Tibial artery (tissue), 4 donors: ENCODE measurements at regions not wholly inside any gene's neighbourhood (a gene's known extent, or its start where the extent isn't known, plus 50 kb on each side); places are given as distances from the start of the nearest gene placed in this dataset.

ENCODE experiments used
- DNase-seq, 2 donors: peaks; one replicate each; pipeline ENCODE4 v3.0.0-alpha.2; 2019
- H3K27ac ChIP-seq, 2 donors: fragments of 200-600 bp; sonication (generic) in 1 of 2; 1 replicate in 1 of 2; 2 replicates in 1 of 2; pipeline ENCODE4 v1.5.1; 2018 to 2019; ENCODE audit warnings: mild to moderate bottlenecking in 1 of 2
- H3K27me3 ChIP-seq, 2 donors: fragments of 200-600 bp; sonication (generic) in 1 of 2; one replicate each; pipeline versions ENCODE4 v1.5.1 to v1.6.0; 2016 to 2019
- H3K36me3 ChIP-seq, 3 donors: fragments of 200-600 bp; sonication (generic) in 2 of 3; one replicate each; pipeline ENCODE4 v1.5.1; 2016 to 2019; ENCODE audit warnings: mild to moderate bottlenecking in 2 of 3
- H3K4me1 ChIP-seq, 4 donors: fragments of 200-600 bp; sonication (generic) in 2 of 4; 1 replicate in 3 of 4; 2 replicates in 1 of 4; pipeline ENCODE4 v1.5.1; 2016 to 2019
- H3K4me3 ChIP-seq, 2 donors: fragments of 200-600 bp; sonication (generic) in 1 of 2; 1 replicate in 1 of 2; 2 replicates in 1 of 2; pipeline ENCODE4 v1.5.1; 2018 to 2019; ENCODE audit warnings: mild to moderate bottlenecking in 2 of 2
- H3K9me3 ChIP-seq, 3 donors: fragments of 200-600 bp; sonication (generic) in 1 of 3; one replicate each; pipeline ENCODE4 v1.5.1; 2016 to 2019
- intact Hi-C: fragments of 100-400 bp; cut with DNase I; formaldehyde crosslinking; loops from one replicate; pipeline ENCODE4 v1.15.0; 2023; ENCODE audit warnings: low total_unique reads
- TF ChIP-seq, protein P1 (sequence below), 2 experiments: fragments of 200-600 bp in 1 of 2; fragments of 450-650 bp in 1 of 2; IDR thresholded peaks; one replicate each; pipeline ENCODE4 v1.5.1; 2017 to 2019; ENCODE audit warnings: antibody characterized with exemption in 2 of 2, mild to moderate bottlenecking in 1 of 2, moderate library complexity in 1 of 2

DNA sequence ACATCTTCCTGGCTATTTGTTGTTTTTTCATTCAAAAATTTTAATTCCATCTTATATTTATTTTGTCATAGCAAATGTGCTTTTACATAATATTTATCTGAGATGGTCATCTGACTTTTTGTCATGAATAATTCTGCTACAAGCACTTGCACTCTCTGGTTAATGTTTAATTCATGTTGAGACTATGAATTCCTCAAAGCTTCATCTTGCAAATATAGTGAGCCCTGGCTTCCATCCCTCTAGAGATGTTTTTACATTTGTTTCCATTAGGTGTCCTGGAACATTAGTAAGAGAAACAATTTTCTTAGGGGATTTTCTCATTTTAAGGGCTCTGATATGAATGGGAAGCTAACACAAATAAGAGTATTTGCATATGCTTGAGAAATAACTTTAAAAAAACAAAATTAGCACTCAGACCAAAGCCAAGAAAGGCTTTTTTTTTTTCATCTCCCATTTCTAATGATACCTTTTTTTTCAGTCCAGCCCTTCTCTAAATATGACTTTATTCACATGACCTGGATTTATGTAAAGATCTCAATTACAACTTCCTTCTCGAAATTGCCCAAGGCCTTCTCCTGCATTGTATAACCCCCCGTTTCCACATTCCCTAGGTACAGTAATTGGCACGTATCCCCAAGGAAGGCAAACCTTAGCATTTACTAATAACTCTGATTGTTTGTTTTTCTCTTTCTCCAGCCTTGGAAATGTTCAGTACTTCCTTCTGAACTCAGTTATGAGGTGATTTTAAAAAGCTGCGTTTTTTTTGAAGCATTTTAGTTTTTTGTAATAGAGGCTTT is 797.0 kb upstream of the GJE1 start:
- H3K9me3 ChIP-seq = no peaks in the 10 kb centered on the region
- H3K4me3 ChIP-seq = no peak overlapping the region
- TF ChIP-seq, protein P1, sequence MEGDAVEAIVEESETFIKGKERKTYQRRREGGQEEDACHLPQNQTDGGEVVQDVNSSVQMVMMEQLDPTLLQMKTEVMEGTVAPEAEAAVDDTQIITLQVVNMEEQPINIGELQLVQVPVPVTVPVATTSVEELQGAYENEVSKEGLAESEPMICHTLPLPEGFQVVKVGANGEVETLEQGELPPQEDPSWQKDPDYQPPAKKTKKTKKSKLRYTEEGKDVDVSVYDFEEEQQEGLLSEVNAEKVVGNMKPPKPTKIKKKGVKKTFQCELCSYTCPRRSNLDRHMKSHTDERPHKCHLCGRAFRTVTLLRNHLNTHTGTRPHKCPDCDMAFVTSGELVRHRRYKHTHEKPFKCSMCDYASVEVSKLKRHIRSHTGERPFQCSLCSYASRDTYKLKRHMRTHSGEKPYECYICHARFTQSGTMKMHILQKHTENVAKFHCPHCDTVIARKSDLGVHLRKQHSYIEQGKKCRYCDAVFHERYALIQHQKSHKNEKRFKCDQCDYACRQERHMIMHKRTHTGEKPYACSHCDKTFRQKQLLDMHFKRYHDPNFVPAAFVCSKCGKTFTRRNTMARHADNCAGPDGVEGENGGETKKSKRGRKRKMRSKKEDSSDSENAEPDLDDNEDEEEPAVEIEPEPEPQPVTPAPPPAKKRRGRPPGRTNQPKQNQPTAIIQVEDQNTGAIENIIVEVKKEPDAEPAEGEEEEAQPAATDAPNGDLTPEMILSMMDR (IDR thresholded peaks at IDR 0.05) = no peak
- no peak overlapping the region for H3K27ac ChIP-seq
- H3K27me3 ChIP-seq = no peaks in the 10 kb centered on the region
- peaks cover 0 to 15% (median 0%) of the 10 kb centered on the region in 4 donors for H3K4me1 ChIP-seq
- intact Hi-C loops = no loop called here
- no peak for DNase-seq
- no peaks in the 10 kb centered on the region for H3K36me3 ChIP-seq

DNA sequence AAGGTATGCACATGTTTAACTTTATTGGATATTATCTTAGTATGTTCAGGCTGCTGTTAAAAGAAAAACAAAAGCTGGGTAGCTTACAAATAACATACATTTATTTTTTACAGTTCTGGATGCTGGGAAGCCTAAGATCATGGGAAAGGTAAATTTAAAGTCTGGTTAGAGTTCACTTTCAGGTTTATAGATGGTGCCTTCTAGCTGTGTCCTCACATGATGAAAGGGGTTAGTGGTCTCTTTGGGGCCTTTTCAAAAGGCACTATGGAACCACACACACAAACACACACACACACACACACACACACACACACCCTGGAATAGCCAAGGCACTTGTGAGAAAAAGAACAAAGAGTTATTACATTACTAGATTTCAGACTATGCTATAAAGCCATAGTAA is 805.8 kb upstream of the GJE1 start:
- DNase-seq = no peak
- Histone ChIP-seq H3K27me3 (no peaks in the 10 kb centered on the region), H3K4me1 (peaks cover 0 to 14% (median 2%) of the 10 kb centered on the region in 4 donors), H3K4me3 (peak overlapping the region; percentile 19 to 36), H3K9me3 (no peaks in the 10 kb centered on the region), H3K36me3 (no peaks in the 10 kb centered on the region), H3K27ac (peak overlapping the region in 1 of 2 donors; percentile 40)
- TF ChIP-seq, protein P1 (IDR thresholded peaks at IDR 0.05) = no peak
- intact Hi-C loops = no loop called here

DNA sequence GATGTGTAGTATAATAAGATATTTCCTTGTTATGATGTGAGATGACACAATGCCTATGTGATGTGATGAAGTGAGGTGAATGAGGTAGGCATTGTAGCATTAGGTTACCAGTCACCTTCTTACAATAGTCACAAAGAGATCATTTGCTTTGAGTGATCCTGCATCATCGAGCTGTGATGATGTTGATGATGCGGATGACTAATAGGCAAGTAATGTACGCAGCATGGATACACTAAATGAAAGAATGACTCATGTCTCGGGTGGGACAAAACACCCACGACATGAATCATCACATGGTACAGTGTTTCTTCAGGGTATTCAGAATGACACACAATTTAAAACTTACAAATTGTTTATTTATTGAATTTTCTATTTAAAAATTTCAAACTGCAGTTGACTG is 806.3 kb upstream of the GJE1 start:
- TF ChIP-seq, protein P1 (IDR thresholded peaks at IDR 0.05) = no peak
- intact Hi-C loops = no loop called here
- no peaks in the 10 kb centered on the region for H3K9me3 ChIP-seq
- peak in 1 of 2 donors; percentile 45 for DNase-seq
- H3K4me3 ChIP-seq = peak overlapping the region; percentile 19 to 36
- H3K27me3 ChIP-seq = no peaks in the 10 kb centered on the region
- H3K36me3 ChIP-seq = no peaks in the 10 kb centered on the region
- H3K27ac ChIP-seq = peak overlapping the region in 1 of 2 donors; percentile 40
- H3K4me1 ChIP-seq = peaks cover 0 to 19% (median 4%) of the 10 kb centered on the region in 4 donors

- no peak overlapping the region for H3K4me3 ChIP-seq
- TF ChIP-seq, protein P1 (IDR thresholded peaks at IDR 0.05) = no peak
- H3K27ac ChIP-seq = peak overlapping the region in 1 of 2 donors; percentile 4
- intact Hi-C loops = no loop called here
- DNase-seq = no peak
- no peaks in the 10 kb centered on the region for H3K36me3 ChIP-seq
- no peaks in the 10 kb centered on the region for H3K9me3 ChIP-seq
- peaks cover 0 to 18% (median 4%) of the 10 kb centered on the region in 4 donors for H3K4me1 ChIP-seq
- H3K27me3 ChIP-seq = no peaks in the 10 kb centered on the region
Measured at GRCh38 chr6:141321493-141322347, 811.0 kb upstream of the GJE1 start.

DNA sequence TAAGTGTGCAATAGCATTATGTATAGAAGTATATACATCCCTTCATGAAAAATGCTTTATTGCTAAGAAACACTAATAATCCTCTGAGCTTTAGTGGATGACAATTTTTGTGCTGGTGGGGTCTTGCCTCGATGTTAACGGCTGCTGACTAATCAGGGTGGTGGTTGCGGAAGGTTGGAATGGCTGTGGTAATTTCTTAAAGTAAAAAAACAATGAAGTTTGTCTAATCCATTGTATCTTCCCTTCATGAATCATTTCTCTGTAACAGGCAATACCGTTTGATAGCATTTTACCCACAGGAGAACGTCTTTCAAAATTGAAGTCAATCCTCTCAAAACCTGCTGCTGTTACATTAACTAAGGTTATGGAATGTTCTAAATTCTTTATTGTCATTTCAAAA is 816.5 kb upstream of the GJE1 start:
- no peak overlapping the region for H3K4me3 ChIP-seq
- DNase-seq = no peak
- no peaks in the 10 kb centered on the region for H3K9me3 ChIP-seq
- H3K36me3 ChIP-seq = no peaks in the 10 kb centered on the region
- intact Hi-C loops = no loop called here
- no peak overlapping the region for H3K27ac ChIP-seq
- no peaks in the 10 kb centered on the region for H3K27me3 ChIP-seq
- TF ChIP-seq, protein P1 (IDR thresholded peaks at IDR 0.05) = no peak
- peaks cover 0 to 1% (median 0%) of the 10 kb centered on the region in 4 donors for H3K4me1 ChIP-seq
